C4-2B (cell line): ENCODE measurements at regions not wholly inside any gene's neighbourhood (a gene's known extent, or its start where the extent isn't known, plus 50 kb on each side); places are given as distances from the start of the nearest gene placed in this dataset.

Source experiments
- CTCF ChIP-seq: fragments of 450-650 bp; conservative IDR thresholded peaks from 2 replicates; pipeline ENCODE4 v1.5.1; 2017; ENCODE audit warnings: mild to moderate bottlenecking
- ZFX ChIP-seq: fragments of 450-650 bp; IDR thresholded peaks from 2 replicates; pipeline ENCODE4 v1.6.1; 2017

GRCh38 chrX:129007631-129008030, 515.7 kb downstream of the SMARCA1 start:
- TF ChIP-seq CTCF (no peak), ZFX (no peak)
